ENCODE measurements at regions not wholly inside any gene's neighbourhood (a gene's known extent, or its start where the extent isn't known, plus 50 kb on each side); places are given as distances from the start of the nearest gene placed in this dataset.

- TF ChIP-seq CTCF (IDR thresholded peaks at IDR 0.05; ENCODE audit: low read depth, low read length, poor library complexity, severe bottlenecking) (no peak), EZH2phosphoT487 (IDR thresholded peaks at IDR 0.05; ENCODE audit: borderline replicate concordance, low read length) (no peak)
Measured at GRCh38 chr4:14752341-14753046, 249.8 kb upstream of the CPEB2 start.

Data from DOHH2 (cell line).